Esophagus squamous epithelium (tissue), 4 donors: ENCODE measurements at regions not wholly inside any gene's neighbourhood (a gene's known extent, or its start where the extent isn't known, plus 50 kb on each side); places are given as distances from the start of the nearest gene placed in this dataset.
"Not testable (repeated sequence)": the region's sequence is repeated elsewhere in the genome, so short reads cannot be mapped to it uniquely, and the experiment has no call there.

Source experiments
- POLR2A ChIP-seq, 4 donors: fragments of 450-650 bp; IDR thresholded peaks; one replicate each; pipeline ENCODE4 v1.6.1; 2017; ENCODE audit warnings: antibody characterized with exemption in 4 of 4, mild to moderate bottlenecking in 4 of 4, moderate library complexity in 3 of 4
- TF ChIP-seq, protein P1 (sequence below), 6 experiments: fragments of 450-650 bp in 4 of 6; fragments of 200-600 bp in 2 of 6; sonication (generic) in 2 of 6; IDR thresholded peaks; one replicate each; pipeline ENCODE4 v1.5.1; 2016 to 2019; ENCODE audit warnings: antibody characterized with exemption in 6 of 6, mild to moderate bottlenecking in 4 of 6, moderate library complexity in 4 of 6

DNA sequence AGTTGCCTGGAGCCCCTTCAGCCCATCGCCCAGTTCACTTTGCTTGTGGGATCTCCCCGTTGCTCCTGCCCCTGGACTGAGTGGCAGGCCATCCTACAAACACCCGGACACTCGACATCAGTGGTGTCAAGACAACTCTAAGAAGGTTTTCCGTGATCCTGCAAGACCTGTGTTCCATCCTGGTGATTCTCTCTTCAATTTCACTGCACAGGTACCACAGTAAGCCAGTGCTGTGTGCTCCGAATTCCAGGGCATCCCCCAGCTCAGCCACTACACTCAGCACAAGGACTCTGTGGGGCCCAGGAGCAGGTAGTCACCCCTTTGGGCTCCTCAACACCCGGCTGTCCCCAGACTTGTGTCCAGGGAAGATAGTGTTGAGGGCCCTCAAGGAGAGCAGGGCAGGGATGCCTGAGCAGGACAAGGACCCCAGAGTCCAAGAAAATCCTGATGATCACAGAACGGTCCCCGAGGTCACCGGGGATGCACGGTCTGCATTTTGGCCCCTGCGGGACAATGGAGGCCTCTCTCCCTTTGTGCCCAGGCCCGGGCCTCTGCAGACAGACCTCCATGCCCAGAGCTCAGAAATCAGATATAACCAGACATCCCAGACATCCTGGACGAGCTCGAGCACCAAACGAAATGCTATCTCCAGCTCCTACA, 146.9 kb upstream of the C1QTNF3 start:
- TF ChIP-seq, protein P1, sequence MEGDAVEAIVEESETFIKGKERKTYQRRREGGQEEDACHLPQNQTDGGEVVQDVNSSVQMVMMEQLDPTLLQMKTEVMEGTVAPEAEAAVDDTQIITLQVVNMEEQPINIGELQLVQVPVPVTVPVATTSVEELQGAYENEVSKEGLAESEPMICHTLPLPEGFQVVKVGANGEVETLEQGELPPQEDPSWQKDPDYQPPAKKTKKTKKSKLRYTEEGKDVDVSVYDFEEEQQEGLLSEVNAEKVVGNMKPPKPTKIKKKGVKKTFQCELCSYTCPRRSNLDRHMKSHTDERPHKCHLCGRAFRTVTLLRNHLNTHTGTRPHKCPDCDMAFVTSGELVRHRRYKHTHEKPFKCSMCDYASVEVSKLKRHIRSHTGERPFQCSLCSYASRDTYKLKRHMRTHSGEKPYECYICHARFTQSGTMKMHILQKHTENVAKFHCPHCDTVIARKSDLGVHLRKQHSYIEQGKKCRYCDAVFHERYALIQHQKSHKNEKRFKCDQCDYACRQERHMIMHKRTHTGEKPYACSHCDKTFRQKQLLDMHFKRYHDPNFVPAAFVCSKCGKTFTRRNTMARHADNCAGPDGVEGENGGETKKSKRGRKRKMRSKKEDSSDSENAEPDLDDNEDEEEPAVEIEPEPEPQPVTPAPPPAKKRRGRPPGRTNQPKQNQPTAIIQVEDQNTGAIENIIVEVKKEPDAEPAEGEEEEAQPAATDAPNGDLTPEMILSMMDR (IDR thresholded peaks at IDR 0.05) = not testable (repeated sequence)
- TF ChIP-seq POLR2A (IDR thresholded peaks at IDR 0.05) = not testable (repeated sequence)
